Neural crest cell (in vitro differentiated cells): ENCODE measurements at regions not wholly inside any gene's neighbourhood (a gene's known extent, or its start where the extent isn't known, plus 50 kb on each side); places are given as distances from the start of the nearest gene placed in this dataset.
"Not testable (repeated sequence)": the region's sequence is repeated elsewhere in the genome, so short reads cannot be mapped to it uniquely, and the experiment has no call there.

Experiments
- DNase-seq: peaks from one replicate; pipeline ENCODE4 v3.0.0; 2021; ENCODE audit warnings: low read depth, mixed read lengths, low spot score
- H3K27ac Mint-ChIP-seq: one replicate; pipeline ENCODE4 v1.8.0; 2021; ENCODE audit warnings: mild to moderate bottlenecking, mixed read lengths; ENCODE audit not compliant: unreplicated experiment
- H3K27me3 Mint-ChIP-seq: 2 replicates; pipeline ENCODE4 v1.8.0; 2021; ENCODE audit warnings: low read depth, mild to moderate bottlenecking, mixed read lengths
- H3K36me3 Mint-ChIP-seq: 2 replicates; pipeline ENCODE4 v1.8.0; 2021; ENCODE audit warnings: low read depth, mild to moderate bottlenecking, mixed read lengths
- H3K4me1 Mint-ChIP-seq: 2 replicates; pipeline ENCODE4 v1.8.0; 2021; ENCODE audit warnings: mixed read lengths
- H3K4me3 Mint-ChIP-seq: one replicate; pipeline ENCODE4 v1.8.0; 2021; ENCODE audit warnings: mild to moderate bottlenecking, mixed read lengths
- H3K9me3 Mint-ChIP-seq: 2 replicates; pipeline ENCODE4 v1.8.0; 2021; ENCODE audit warnings: mixed read lengths
- CTCF ChIP-seq: fragments of 200-600 bp; sonication (generic); conservative IDR thresholded peaks from 2 replicates; pipeline ENCODE4 v1.5.0; 2021; ENCODE audit warnings: antibody characterized with exemption, mild to moderate bottlenecking

GRCh38 chr4:114318309-114318708, 280.3 kb upstream of the UGT8 start:
- peaks cover 4% of the 10 kb centered on the region for H3K4me1 Mint-ChIP-seq
- no peak overlapping the region for H3K4me3 Mint-ChIP-seq
- H3K36me3 Mint-ChIP-seq: no peaks in the 10 kb centered on the region
- H3K27ac Mint-ChIP-seq: no peak overlapping the region
- no peaks in the 10 kb centered on the region for H3K9me3 Mint-ChIP-seq
- no peak for TF ChIP-seq CTCF
- DNase-seq: no peak
- H3K27me3 Mint-ChIP-seq: no peaks in the 10 kb centered on the region

GRCh38 chr4:114320126-114320525, 278.5 kb upstream of the UGT8 start:
- TF ChIP-seq CTCF: no peak
- Mint-ChIP-seq H3K4me1 (peaks cover 4% of the 10 kb centered on the region), H3K27me3 (no peaks in the 10 kb centered on the region), H3K9me3 (no peaks in the 10 kb centered on the region), H3K4me3 (no peak overlapping the region), H3K27ac (no peak overlapping the region), H3K36me3 (no peaks in the 10 kb centered on the region)
- DNase-seq: no peak

GRCh38 chr4:114321366-114321765, 277.2 kb upstream of the UGT8 start:
- Mint-ChIP-seq H3K27ac (no peak overlapping the region), H3K36me3 (no peaks in the 10 kb centered on the region), H3K4me3 (no peak overlapping the region), H3K4me1 (peaks cover 4% of the 10 kb centered on the region), H3K27me3 (no peaks in the 10 kb centered on the region), H3K9me3 (no peaks in the 10 kb centered on the region)
- TF ChIP-seq CTCF: no peak
- DNase-seq: no peak

- Mint-ChIP-seq H3K4me1 (peaks cover 4% of the 10 kb centered on the region), H3K36me3 (no peaks in the 10 kb centered on the region), H3K27ac (no peak overlapping the region), H3K4me3 (no peak overlapping the region), H3K27me3 (no peaks in the 10 kb centered on the region), H3K9me3 (no peaks in the 10 kb centered on the region)
- no peak for DNase-seq
- no peak for TF ChIP-seq CTCF
Measured at GRCh38 chr4:114323841-114324240, 274.8 kb upstream of the UGT8 start.

GRCh38 chr4:114326358-114326757, 272.2 kb upstream of the UGT8 start:
- H3K4me3 Mint-ChIP-seq: no peak overlapping the region
- no peaks in the 10 kb centered on the region for H3K4me1 Mint-ChIP-seq
- H3K27ac Mint-ChIP-seq: no peak overlapping the region
- TF ChIP-seq CTCF: no peak
- no peaks in the 10 kb centered on the region for H3K27me3 Mint-ChIP-seq
- H3K36me3 Mint-ChIP-seq: no peaks in the 10 kb centered on the region
- no peak for DNase-seq
- H3K9me3 Mint-ChIP-seq: no peaks in the 10 kb centered on the region

GRCh38 chr4:114332119-114332518, 266.5 kb upstream of the UGT8 start:
- no peak overlapping the region for H3K27ac Mint-ChIP-seq
- no peaks in the 10 kb centered on the region for H3K4me1 Mint-ChIP-seq
- peaks cover 2% of the 10 kb centered on the region for H3K9me3 Mint-ChIP-seq
- DNase-seq: no peak
- H3K36me3 Mint-ChIP-seq: no peaks in the 10 kb centered on the region
- H3K4me3 Mint-ChIP-seq: no peak overlapping the region
- TF ChIP-seq CTCF: no peak
- no peaks in the 10 kb centered on the region for H3K27me3 Mint-ChIP-seq

- H3K9me3 Mint-ChIP-seq, H3K36me3 Mint-ChIP-seq, H3K27ac Mint-ChIP-seq, H3K4me3 Mint-ChIP-seq, DNase-seq, H3K4me1 Mint-ChIP-seq, H3K27me3 Mint-ChIP-seq: not testable (repeated sequence)
Measured at GRCh38 chr4:114334363-114334762, 264.2 kb upstream of the UGT8 start.
